SK-N-MC (cell line): ENCODE measurements at regions not wholly inside any gene's neighbourhood (a gene's known extent, or its start where the extent isn't known, plus 50 kb on each side); places are given as distances from the start of the nearest gene placed in this dataset.
"Not testable (repeated sequence)": the region's sequence is repeated elsewhere in the genome, so short reads cannot be mapped to it uniquely, and the experiment has no call there.

Experiments
- DNase-seq: peaks from one replicate; pipeline ENCODE4 v3.0.0-alpha.2; 2011; ENCODE audit warnings: low read depth, low spot score
- H3K27ac ChIP-seq: fragments of 200-600 bp; sonication (generic); 2 replicates; pipeline ENCODE4 v1.5.1; 2016; ENCODE audit warnings: mixed run types
- H3K36me3 ChIP-seq: fragments of 200-600 bp; sonication (generic); 2 replicates; pipeline ENCODE4 v1.6.1; 2017; ENCODE audit warnings: antibody characterized with exemption, low read length, mixed read lengths; ENCODE audit not compliant: insufficient read depth
- H3K4me3 ChIP-seq: fragments of 200-600 bp; sonication (generic); 2 replicates; pipeline ENCODE4 v1.5.1; 2016
- H3K9ac ChIP-seq: fragments of 200-600 bp; sonication (generic); 2 replicates; pipeline ENCODE4 v1.8.0; 2017; ENCODE audit warnings: mixed run types, mixed read lengths; ENCODE audit not compliant: insufficient read length
- H3K9me3 ChIP-seq: fragments of 200-600 bp; sonication (generic); 2 replicates; pipeline ENCODE4 v1.6.1; 2017; ENCODE audit warnings: low read depth, mild to moderate bottlenecking, antibody characterized with exemption, low read length, moderate library complexity, mixed read lengths
- EZH2 ChIP-seq: fragments of 200-600 bp; sonication (generic); IDR thresholded peaks from one replicate; pipeline ENCODE4 v1.6.1; 2017; ENCODE audit warnings: antibody characterized with exemption
- FOXP2 ChIP-seq: optimal IDR thresholded peaks from 2 replicates; pipeline ENCODE3; 2011; ENCODE audit warnings: mild to moderate bottlenecking, moderate library complexity; ENCODE audit not compliant: insufficient read depth; ENCODE audit errors: extremely low read length, control extremely low read depth
- POLR2AphosphoS5 ChIP-seq: IDR thresholded peaks from 2 replicates; pipeline ENCODE4 v1.6.1; 2012; ENCODE audit warnings: mild to moderate bottlenecking, low read depth, low read length, borderline replicate concordance

DNA sequence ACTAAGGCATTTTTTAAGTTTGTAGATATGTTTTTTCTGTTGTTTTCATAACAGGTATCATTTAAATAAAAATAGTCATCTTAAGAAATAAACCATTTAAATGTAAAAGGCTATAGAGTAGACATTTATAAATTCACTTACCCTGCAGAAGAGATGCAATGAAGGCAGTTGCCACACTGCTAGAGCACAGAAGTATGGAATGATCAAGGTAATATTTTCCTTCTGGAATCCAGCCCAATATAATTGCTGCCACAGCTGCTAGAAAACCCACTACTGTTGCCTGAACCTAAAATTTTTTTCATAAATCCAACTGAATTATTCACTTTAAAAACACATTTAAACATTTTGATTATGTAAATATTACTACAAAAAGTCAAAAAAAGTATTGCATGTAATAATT, 69.2 kb downstream of the SLC41A2 start:
- no peak for DNase-seq
- TF ChIP-seq FOXP2: no peak
- no peak for TF ChIP-seq POLR2AphosphoS5
- no peak for TF ChIP-seq EZH2
- Histone ChIP-seq H3K4me3 (no peak overlapping the region), H3K27ac (no peak overlapping the region), H3K36me3 (no peaks in the 10 kb centered on the region), H3K9me3 (no peaks in the 10 kb centered on the region), H3K9ac (no peak overlapping the region)

DNA sequence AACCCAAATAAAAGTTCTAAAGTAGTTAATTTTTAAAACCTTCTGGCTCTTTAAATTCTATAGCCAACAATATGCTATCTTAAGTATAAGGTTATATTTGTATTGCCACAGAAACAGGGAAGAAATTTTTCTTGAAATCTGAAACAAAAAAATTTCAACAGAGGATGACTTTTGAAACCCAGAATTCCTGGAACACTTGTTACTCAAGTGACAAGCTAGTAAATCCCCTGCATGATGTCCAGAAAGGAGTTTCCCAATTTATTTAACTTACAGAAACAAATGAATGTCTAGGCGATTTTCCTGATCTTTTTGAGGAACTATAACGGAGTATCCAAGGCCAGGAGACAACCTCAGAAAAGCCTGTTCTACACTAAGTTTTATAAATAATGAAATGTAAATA, 69.6 kb downstream of the SLC41A2 start:
- Histone ChIP-seq H3K9me3 (no peaks in the 10 kb centered on the region), H3K4me3 (no peak overlapping the region), H3K27ac (no peak overlapping the region), H3K36me3 (no peaks in the 10 kb centered on the region), H3K9ac (no peak overlapping the region)
- TF ChIP-seq FOXP2 (no peak), EZH2 (no peak), POLR2AphosphoS5 (no peak)
- no peak for DNase-seq

DNA sequence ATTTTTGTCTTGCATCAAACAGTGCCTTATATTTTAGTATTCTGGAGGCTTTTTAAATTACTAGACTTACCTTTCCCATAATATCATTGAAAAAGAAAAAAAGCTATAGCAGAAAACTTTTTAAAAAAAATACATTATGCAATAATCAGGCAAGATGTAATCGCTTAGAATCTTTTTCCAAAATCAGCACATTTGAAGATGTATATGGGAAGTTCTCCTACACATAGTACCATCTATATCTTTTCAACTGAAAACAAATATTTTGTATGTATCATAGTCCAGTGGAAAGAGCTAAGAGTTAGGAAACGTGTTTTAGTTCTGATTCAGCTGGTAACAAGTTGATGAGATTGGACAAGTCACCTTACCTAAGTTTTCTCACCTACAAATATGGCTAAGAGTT, 70.6 kb downstream of the SLC41A2 start:
- TF ChIP-seq EZH2 (no peak), POLR2AphosphoS5 (no peak), FOXP2 (no peak)
- H3K9me3 ChIP-seq: no peaks in the 10 kb centered on the region
- no peaks in the 10 kb centered on the region for H3K36me3 ChIP-seq
- no peak for DNase-seq
- peak overlapping the region; percentile 39 for H3K9ac ChIP-seq
- peak overlapping the region; percentile 49 for H3K4me3 ChIP-seq
- peak overlapping the region; percentile 91 for H3K27ac ChIP-seq

DNA sequence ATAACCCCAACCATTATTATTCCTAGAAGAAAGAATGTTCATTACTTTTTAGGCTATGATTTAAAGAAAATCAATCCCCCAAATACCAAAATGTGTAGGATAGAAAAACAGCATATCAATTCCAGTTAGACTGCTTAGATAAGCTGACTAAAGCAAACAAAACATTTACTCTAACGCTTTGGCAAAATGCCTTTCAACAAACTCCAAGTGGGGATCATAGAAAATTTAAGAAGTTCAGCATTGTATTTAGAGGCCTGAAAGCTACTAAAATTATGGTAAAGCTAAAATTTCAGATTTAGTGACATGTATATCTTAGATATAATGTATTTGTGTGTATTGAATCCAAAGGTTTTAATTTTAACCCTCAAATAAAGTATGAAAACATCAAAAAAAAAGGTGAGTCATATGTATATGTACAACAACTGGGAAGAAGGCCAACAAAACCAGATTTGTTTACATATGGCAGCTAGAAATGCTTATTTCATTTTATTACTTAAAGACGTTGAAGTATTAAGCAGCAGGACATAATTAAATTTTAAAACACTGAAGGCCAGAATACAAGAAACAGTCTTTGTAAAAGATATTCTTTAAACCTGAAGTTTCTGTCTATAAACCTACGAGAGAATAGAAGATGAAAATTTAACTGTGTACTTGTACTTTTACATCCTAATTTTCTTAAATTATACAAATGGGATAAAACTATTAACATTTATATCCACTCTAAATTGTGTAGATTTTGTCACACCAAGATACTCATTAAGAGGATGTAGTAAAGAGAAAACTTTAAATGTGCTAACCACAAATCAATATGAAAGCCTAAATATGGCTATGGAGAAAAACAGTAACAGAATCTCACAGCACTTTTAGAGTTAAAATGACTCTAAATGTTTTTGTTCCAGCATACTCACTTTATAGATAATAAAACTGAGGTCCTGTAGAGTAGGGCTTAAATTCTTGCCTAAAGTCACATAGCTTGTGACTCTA, 71.4 kb downstream of the SLC41A2 start:
- H3K4me3 ChIP-seq: peak overlapping the region; percentile 49
- H3K9me3 ChIP-seq: no peaks in the 10 kb centered on the region
- DNase-seq: no peak
- H3K27ac ChIP-seq: peak overlapping the region; percentile 91
- H3K9ac ChIP-seq: peak overlapping the region; percentile 39
- TF ChIP-seq POLR2AphosphoS5 (no peak), EZH2 (no peak), FOXP2 (no peak)
- H3K36me3 ChIP-seq: no peaks in the 10 kb centered on the region

DNA sequence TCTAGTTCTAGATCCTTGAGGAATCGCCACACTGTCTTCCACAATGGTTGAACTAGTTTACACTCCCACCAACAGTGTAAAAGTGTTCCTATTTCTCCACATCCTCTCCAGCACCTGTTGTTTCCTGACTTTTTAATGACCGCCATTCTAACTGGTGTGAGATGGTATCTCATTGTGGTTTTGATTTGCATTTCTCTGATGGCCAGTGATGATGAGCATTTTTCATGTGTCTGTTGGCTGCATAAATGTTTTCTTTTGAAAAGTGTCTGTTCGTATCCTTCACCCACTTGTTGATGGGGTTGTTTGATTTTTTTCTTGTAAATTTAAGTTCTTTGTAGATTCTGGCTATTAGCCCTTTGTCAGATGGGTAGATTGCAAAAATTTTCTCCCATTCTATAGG, 79.2 kb downstream of the SLC41A2 start:
- not testable (repeated sequence) for H3K36me3 ChIP-seq, DNase-seq, H3K9me3 ChIP-seq, H3K9ac ChIP-seq, H3K4me3 ChIP-seq, H3K27ac ChIP-seq

DNA sequence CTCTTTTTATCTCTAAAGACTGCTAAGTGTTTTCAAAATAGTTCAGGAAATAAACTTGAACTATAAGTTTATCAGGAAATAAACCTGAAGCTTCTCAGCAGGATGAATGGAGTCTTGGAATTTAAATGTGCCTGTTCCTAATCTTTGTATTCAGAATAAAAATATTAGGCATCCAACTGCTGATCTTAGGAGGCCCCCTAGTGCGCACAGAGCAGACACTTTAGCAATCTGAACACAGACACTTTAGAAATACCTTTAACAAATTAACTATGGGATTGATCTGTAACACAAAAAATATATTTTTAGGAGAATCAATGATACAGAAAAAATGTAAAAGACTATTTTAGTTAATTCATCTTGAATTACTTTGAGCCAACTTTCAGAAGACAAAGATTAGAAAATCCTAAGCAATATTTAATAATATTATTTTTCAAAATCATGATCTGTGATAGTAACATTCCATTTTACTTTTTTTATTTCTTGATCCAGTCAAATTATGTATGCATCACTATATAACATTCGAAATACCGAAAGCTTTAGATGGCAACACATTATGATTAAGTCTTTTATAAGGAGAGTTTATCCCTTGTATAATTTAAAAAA, 80.9 kb downstream of the SLC41A2 start:
- Histone ChIP-seq H3K27ac (no peak overlapping the region), H3K9ac (no peak overlapping the region), H3K9me3 (no peaks in the 10 kb centered on the region), H3K4me3 (no peak overlapping the region), H3K36me3 (no peaks in the 10 kb centered on the region)
- DNase-seq: no peak
- TF ChIP-seq FOXP2 (no peak), EZH2 (no peak), POLR2AphosphoS5 (no peak)

DNA sequence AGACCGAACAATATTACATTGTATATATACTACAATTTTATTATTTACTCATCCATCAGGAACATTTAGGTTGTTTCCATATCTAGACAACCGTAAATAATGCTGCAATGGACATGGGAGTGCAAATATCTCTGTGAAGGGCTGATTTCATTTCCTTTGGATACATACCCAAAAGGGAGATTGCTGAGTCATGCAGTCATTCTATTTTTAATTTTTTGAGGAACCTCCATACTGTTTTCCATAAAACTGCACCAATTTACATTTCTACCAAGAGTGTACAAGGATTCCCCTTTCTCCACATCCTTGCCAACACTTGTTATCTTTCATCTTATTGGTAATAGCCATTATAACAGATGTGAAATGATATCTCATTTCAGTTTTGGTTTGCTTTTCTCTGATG, 84.7 kb downstream of the SLC41A2 start:
- Histone ChIP-seq H3K9me3 (no peaks in the 10 kb centered on the region), H3K36me3 (no peaks in the 10 kb centered on the region), H3K27ac (no peak overlapping the region), H3K9ac (no peak overlapping the region), H3K4me3 (no peak overlapping the region)
- DNase-seq: no peak
- TF ChIP-seq POLR2AphosphoS5 (no peak), EZH2 (no peak), FOXP2 (no peak)

DNA sequence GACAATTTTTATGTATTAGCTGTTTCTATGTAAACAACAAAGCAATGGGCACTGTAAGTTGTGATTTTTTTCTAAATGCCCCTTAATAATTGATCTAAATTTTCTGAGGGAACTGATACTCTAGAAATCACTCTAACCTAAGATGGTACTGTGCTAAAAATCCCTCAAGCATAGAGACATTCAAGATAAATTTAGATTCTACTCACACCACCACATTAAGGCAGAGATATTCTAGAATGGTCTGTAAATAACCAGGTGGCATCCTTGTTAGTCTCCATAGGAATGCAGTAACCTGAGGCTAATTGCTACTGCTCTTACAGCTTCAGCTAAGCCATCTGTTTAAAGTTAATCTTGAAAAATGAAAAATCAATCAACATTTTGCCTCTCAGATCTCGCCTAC, 87.3 kb downstream of the SLC41A2 start:
- Histone ChIP-seq H3K9me3 (no peaks in the 10 kb centered on the region), H3K27ac (no peak overlapping the region), H3K36me3 (no peaks in the 10 kb centered on the region), H3K4me3 (no peak overlapping the region), H3K9ac (no peak overlapping the region)
- TF ChIP-seq EZH2 (no peak), FOXP2 (no peak), POLR2AphosphoS5 (no peak)
- no peak for DNase-seq
